ENCODE measurements at regions not wholly inside any gene's neighbourhood (a gene's known extent, or its start where the extent isn't known, plus 50 kb on each side); places are given as distances from the start of the nearest gene placed in this dataset.

- H3K4me3 Mint-ChIP-seq (ENCODE audit: unreplicated experiment): no peak overlapping the region
- H3K4me1 Mint-ChIP-seq (ENCODE audit: unreplicated experiment): peaks cover 3% of the 10 kb centered on the region
- H3K27ac Mint-ChIP-seq (ENCODE audit: unreplicated experiment): no peak overlapping the region
- no peak for DNase-seq (ENCODE audit: extremely low spot score, unreplicated experiment)
- H3K9me3 Mint-ChIP-seq (ENCODE audit: unreplicated experiment): peaks cover 14% of the 10 kb centered on the region
- TF ChIP-seq CTCF (IDR thresholded peaks at IDR 0.05): no peak
- H3K36me3 Mint-ChIP-seq (ENCODE audit: unreplicated experiment): peaks cover 2% of the 10 kb centered on the region
- no peaks in the 10 kb centered on the region for H3K27me3 Mint-ChIP-seq (ENCODE audit: unreplicated experiment)
Observed at GRCh38 chr10:4626919-4627318, 199.1 kb upstream of the AKR1E2 start.

- H3K27me3 Mint-ChIP-seq (ENCODE audit: unreplicated experiment): no peaks in the 10 kb centered on the region
- H3K27ac Mint-ChIP-seq (ENCODE audit: unreplicated experiment): no peak overlapping the region
- no peak for TF ChIP-seq CTCF (IDR thresholded peaks at IDR 0.05)
- H3K4me1 Mint-ChIP-seq (ENCODE audit: unreplicated experiment): peaks cover 3% of the 10 kb centered on the region
- DNase-seq (ENCODE audit: extremely low spot score, unreplicated experiment): no peak
- H3K9me3 Mint-ChIP-seq (ENCODE audit: unreplicated experiment): peaks cover 18% of the 10 kb centered on the region
- peaks cover 2% of the 10 kb centered on the region for H3K36me3 Mint-ChIP-seq (ENCODE audit: unreplicated experiment)
- no peak overlapping the region for H3K4me3 Mint-ChIP-seq (ENCODE audit: unreplicated experiment)
Observed at GRCh38 chr10:4623757-4624420, 202.1 kb upstream of the AKR1E2 start.

GRCh38 chr10:4623200-4623599 lies 202.8 kb upstream of the AKR1E2 start:
- no peak overlapping the region for H3K4me3 Mint-ChIP-seq (ENCODE audit: unreplicated experiment)
- H3K4me1 Mint-ChIP-seq (ENCODE audit: unreplicated experiment): peaks cover 3% of the 10 kb centered on the region
- peaks cover 18% of the 10 kb centered on the region for H3K9me3 Mint-ChIP-seq (ENCODE audit: unreplicated experiment)
- no peak for TF ChIP-seq CTCF (IDR thresholded peaks at IDR 0.05)
- DNase-seq (ENCODE audit: extremely low spot score, unreplicated experiment): no peak
- H3K27ac Mint-ChIP-seq (ENCODE audit: unreplicated experiment): no peak overlapping the region
- H3K36me3 Mint-ChIP-seq (ENCODE audit: unreplicated experiment): peaks cover 2% of the 10 kb centered on the region
- H3K27me3 Mint-ChIP-seq (ENCODE audit: unreplicated experiment): no peaks in the 10 kb centered on the region

- TF ChIP-seq CTCF (IDR thresholded peaks at IDR 0.05): no peak
- Mint-ChIP-seq H3K9me3 (ENCODE audit: unreplicated experiment) (peaks cover 13% of the 10 kb centered on the region), H3K27me3 (ENCODE audit: unreplicated experiment) (no peaks in the 10 kb centered on the region), H3K4me3 (ENCODE audit: unreplicated experiment) (no peak overlapping the region), H3K27ac (ENCODE audit: unreplicated experiment) (no peak overlapping the region), H3K36me3 (ENCODE audit: unreplicated experiment) (no peaks in the 10 kb centered on the region), H3K4me1 (ENCODE audit: unreplicated experiment) (peaks cover 3% of the 10 kb centered on the region)
- DNase-seq (ENCODE audit: extremely low spot score, unreplicated experiment): no peak
Observed at GRCh38 chr10:4622384-4622783, 203.6 kb upstream of the AKR1E2 start.

- Mint-ChIP-seq H3K36me3 (ENCODE audit: unreplicated experiment) (peaks cover 10% of the 10 kb centered on the region), H3K27me3 (ENCODE audit: unreplicated experiment) (no peaks in the 10 kb centered on the region), H3K4me3 (ENCODE audit: unreplicated experiment) (no peak overlapping the region), H3K27ac (ENCODE audit: unreplicated experiment) (no peak overlapping the region), H3K4me1 (ENCODE audit: unreplicated experiment) (no peaks in the 10 kb centered on the region), H3K9me3 (ENCODE audit: unreplicated experiment) (peaks cover 14% of the 10 kb centered on the region)
- DNase-seq (ENCODE audit: extremely low spot score, unreplicated experiment): no peak
- TF ChIP-seq CTCF (IDR thresholded peaks at IDR 0.05): no peak
Observed at GRCh38 chr10:4617589-4617988, 208.4 kb upstream of the AKR1E2 start.

Data from osteocyte (in vitro differentiated cells).